OCI-LY7 (cell line): ENCODE measurements at regions not wholly inside any gene's neighbourhood (a gene's known extent, or its start where the extent isn't known, plus 50 kb on each side); places are given as distances from the start of the nearest gene placed in this dataset.

Experiments
- EZH2phosphoT487 ChIP-seq: fragments of 200-600 bp; sonication (generic); IDR thresholded peaks from 2 replicates; pipeline ENCODE4 v1.6.1; 2018; ENCODE audit warnings: low read depth, borderline replicate concordance, mild to moderate bottlenecking, mixed run types, antibody characterized with exemption, low read length, moderate library complexity, mixed read lengths
- TF ChIP-seq, protein P1 (sequence below): fragments of 200-600 bp; sonication (generic); conservative IDR thresholded peaks from 2 replicates; pipeline ENCODE4 v1.5.1; 2014; ENCODE audit warnings: mild to moderate bottlenecking, antibody characterized with exemption, low read length, moderate library complexity, mixed read lengths

GRCh38 chr13:109448629-109449028 lies 337.8 kb downstream of the IRS2 start:
- TF ChIP-seq EZH2phosphoT487 = no peak
- TF ChIP-seq, protein P1, sequence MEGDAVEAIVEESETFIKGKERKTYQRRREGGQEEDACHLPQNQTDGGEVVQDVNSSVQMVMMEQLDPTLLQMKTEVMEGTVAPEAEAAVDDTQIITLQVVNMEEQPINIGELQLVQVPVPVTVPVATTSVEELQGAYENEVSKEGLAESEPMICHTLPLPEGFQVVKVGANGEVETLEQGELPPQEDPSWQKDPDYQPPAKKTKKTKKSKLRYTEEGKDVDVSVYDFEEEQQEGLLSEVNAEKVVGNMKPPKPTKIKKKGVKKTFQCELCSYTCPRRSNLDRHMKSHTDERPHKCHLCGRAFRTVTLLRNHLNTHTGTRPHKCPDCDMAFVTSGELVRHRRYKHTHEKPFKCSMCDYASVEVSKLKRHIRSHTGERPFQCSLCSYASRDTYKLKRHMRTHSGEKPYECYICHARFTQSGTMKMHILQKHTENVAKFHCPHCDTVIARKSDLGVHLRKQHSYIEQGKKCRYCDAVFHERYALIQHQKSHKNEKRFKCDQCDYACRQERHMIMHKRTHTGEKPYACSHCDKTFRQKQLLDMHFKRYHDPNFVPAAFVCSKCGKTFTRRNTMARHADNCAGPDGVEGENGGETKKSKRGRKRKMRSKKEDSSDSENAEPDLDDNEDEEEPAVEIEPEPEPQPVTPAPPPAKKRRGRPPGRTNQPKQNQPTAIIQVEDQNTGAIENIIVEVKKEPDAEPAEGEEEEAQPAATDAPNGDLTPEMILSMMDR = no peak
